ENCODE measurements at regions not wholly inside any gene's neighbourhood (a gene's known extent, or its start where the extent isn't known, plus 50 kb on each side); places are given as distances from the start of the nearest gene placed in this dataset.

DNA sequence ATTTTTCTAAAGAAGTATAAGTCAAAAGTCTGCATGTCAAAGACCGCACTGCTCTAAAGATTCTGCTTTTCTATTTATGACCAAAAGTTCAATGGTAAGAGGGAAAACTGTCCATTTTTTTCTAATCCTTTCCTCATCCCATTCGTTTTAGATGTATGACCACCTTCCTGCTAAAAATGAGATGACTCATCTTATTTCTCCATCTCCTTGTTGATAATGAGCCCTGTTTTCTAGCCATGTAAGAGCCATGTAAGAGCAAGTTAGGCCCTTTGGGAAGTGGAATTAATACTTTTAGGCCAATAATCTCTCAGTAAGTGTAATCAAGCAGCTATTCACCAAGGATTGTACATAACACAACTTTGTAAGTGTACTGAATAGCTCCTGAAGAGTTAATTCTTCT is 475.6 kb upstream of the B3GALT2 start:
- Histone ChIP-seq H3K36me3 (ENCODE audit: control insufficient read depth in 1 of 2, insufficient read depth in 2 of 2, low read length in 2 of 2) (no peaks in the 10 kb centered on the region), H3K9ac (ENCODE audit: low read length) (no peak overlapping the region), H3K4me3 (replicated peaks in 1 of 2; ENCODE audit: low read depth in 1 of 2, low read length in 2 of 2) (no peak overlapping the region), H4K20me1 (ENCODE audit: insufficient read depth) (no peaks in the 10 kb centered on the region), H3K4me1 (ENCODE audit: control insufficient read depth in 1 of 2, insufficient read depth in 2 of 2, low read length in 2 of 2) (no peaks in the 10 kb centered on the region), H3K9me2 (ENCODE audit: insufficient read depth) (no peaks in the 10 kb centered on the region), H2AFZ (ENCODE audit: low read depth, low read length, poor library complexity, severe bottlenecking) (no peak overlapping the region), H3K27ac (ENCODE audit: low read depth, low read length) (no peak overlapping the region), H3K4me2 (ENCODE audit: low read length) (no peak overlapping the region), H3K79me2 (ENCODE audit: insufficient read depth, low read length) (no peaks in the 10 kb centered on the region), H3K9me3 (ENCODE audit: control insufficient read depth in 1 of 2, insufficient read depth in 1 of 2, low read depth in 1 of 2, low read length in 2 of 2) (no peaks in the 10 kb centered on the region), H3K27me3 (ENCODE audit: insufficient read depth, low read length) (no peaks in the 10 kb centered on the region)
- RAD21 ChIA-PET (ENCODE audit: low non-redundant PET in 1 of 2, low total read pairs in 2 of 2, uncharacterized antibody in 2 of 2, unreplicated experiment in 2 of 2), result no interaction called here
- ATAC-seq, result no peak
- CTCF ChIA-PET, result no interaction called here
- BruUV-seq (replicated peaks), result no TSS peak
- intact Hi-C loops (cut with micrococcal nuclease), result no loop called here
- DNase-seq (ENCODE audit: low read depth, low spot score), result no peak
- TF ChIP-seq RAD21 (IDR thresholded peaks at IDR 0.05; ENCODE audit: low read depth) (no peak), EZH2phosphoT487 (IDR thresholded peaks at IDR 0.05; ENCODE audit: borderline replicate concordance) (no peak), JUND (IDR thresholded peaks at IDR 0.05) (no peak), YY1 (IDR thresholded peaks at IDR 0.05; ENCODE audit: extremely low read depth, insufficient replicate concordance, low read depth, low read length) (no peak), SIN3A (IDR thresholded peaks at IDR 0.05; ENCODE audit: low read depth) (no peak), EGR1 (IDR thresholded peaks at IDR 0.05; ENCODE audit: low read depth) (no peak), ELF1 (IDR thresholded peaks at IDR 0.05; ENCODE audit: borderline replicate concordance, low read depth) (no peak), SRF (IDR thresholded peaks at IDR 0.05; ENCODE audit: low read depth) (no peak), CBX3 (IDR thresholded peaks at IDR 0.05; ENCODE audit: low read depth) (no peak)
- TF ChIP-seq, protein P1, sequence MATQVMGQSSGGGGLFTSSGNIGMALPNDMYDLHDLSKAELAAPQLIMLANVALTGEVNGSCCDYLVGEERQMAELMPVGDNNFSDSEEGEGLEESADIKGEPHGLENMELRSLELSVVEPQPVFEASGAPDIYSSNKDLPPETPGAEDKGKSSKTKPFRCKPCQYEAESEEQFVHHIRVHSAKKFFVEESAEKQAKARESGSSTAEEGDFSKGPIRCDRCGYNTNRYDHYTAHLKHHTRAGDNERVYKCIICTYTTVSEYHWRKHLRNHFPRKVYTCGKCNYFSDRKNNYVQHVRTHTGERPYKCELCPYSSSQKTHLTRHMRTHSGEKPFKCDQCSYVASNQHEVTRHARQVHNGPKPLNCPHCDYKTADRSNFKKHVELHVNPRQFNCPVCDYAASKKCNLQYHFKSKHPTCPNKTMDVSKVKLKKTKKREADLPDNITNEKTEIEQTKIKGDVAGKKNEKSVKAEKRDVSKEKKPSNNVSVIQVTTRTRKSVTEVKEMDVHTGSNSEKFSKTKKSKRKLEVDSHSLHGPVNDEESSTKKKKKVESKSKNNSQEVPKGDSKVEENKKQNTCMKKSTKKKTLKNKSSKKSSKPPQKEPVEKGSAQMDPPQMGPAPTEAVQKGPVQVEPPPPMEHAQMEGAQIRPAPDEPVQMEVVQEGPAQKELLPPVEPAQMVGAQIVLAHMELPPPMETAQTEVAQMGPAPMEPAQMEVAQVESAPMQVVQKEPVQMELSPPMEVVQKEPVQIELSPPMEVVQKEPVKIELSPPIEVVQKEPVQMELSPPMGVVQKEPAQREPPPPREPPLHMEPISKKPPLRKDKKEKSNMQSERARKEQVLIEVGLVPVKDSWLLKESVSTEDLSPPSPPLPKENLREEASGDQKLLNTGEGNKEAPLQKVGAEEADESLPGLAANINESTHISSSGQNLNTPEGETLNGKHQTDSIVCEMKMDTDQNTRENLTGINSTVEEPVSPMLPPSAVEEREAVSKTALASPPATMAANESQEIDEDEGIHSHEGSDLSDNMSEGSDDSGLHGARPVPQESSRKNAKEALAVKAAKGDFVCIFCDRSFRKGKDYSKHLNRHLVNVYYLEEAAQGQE (IDR thresholded peaks at IDR 0.05; ENCODE audit: low read depth), result no peak
- TF ChIP-seq, protein P2, sequence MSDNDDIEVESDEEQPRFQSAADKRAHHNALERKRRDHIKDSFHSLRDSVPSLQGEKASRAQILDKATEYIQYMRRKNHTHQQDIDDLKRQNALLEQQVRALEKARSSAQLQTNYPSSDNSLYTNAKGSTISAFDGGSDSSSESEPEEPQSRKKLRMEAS (IDR thresholded peaks at IDR 0.05), result no peak
- TF ChIP-seq, protein P3, sequence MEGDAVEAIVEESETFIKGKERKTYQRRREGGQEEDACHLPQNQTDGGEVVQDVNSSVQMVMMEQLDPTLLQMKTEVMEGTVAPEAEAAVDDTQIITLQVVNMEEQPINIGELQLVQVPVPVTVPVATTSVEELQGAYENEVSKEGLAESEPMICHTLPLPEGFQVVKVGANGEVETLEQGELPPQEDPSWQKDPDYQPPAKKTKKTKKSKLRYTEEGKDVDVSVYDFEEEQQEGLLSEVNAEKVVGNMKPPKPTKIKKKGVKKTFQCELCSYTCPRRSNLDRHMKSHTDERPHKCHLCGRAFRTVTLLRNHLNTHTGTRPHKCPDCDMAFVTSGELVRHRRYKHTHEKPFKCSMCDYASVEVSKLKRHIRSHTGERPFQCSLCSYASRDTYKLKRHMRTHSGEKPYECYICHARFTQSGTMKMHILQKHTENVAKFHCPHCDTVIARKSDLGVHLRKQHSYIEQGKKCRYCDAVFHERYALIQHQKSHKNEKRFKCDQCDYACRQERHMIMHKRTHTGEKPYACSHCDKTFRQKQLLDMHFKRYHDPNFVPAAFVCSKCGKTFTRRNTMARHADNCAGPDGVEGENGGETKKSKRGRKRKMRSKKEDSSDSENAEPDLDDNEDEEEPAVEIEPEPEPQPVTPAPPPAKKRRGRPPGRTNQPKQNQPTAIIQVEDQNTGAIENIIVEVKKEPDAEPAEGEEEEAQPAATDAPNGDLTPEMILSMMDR (IDR thresholded peaks at IDR 0.05 in 2 of 3, conservative IDR thresholded peaks at IDR 0.05 in 1 of 3; ENCODE audit: borderline replicate concordance in 1 of 3, insufficient read depth in 1 of 3, low read depth in 2 of 3, low read length in 2 of 3), result no peak
- TF ChIP-seq, protein P4, sequence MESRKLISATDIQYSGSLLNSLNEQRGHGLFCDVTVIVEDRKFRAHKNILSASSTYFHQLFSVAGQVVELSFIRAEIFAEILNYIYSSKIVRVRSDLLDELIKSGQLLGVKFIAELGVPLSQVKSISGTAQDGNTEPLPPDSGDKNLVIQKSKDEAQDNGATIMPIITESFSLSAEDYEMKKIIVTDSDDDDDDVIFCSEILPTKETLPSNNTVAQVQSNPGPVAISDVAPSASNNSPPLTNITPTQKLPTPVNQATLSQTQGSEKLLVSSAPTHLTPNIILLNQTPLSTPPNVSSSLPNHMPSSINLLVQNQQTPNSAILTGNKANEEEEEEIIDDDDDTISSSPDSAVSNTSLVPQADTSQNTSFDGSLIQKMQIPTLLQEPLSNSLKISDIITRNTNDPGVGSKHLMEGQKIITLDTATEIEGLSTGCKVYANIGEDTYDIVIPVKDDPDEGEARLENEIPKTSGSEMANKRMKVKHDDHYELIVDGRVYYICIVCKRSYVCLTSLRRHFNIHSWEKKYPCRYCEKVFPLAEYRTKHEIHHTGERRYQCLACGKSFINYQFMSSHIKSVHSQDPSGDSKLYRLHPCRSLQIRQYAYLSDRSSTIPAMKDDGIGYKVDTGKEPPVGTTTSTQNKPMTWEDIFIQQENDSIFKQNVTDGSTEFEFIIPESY (IDR thresholded peaks at IDR 0.05; ENCODE audit: extremely low read depth, insufficient replicate concordance, low read length), result no peak
- POLR2A ChIA-PET, result no interaction called here

All from HCT116 (cell line).